Activated CD8-positive, alpha-beta T cell treated with anti-CD3 and anti-CD28 coated beads for 36 hours (primary cell): ENCODE measurements at regions not wholly inside any gene's neighbourhood (a gene's known extent, or its start where the extent isn't known, plus 50 kb on each side); places are given as distances from the start of the nearest gene placed in this dataset.

Experiments
- ATAC-seq: fragments of 200-7000 bp; cut with Tn5 transposase; one replicate; pipeline ENCODE4 v1.10.0; 2021; ENCODE audit warnings: mild to moderate bottlenecking, moderate library complexity
- CTCF ChIA-PET: fragments of 350-600 bp; sonication (Branson Sonifier 250); formaldehyde crosslinking; loops from one replicate; lab custom pipeline; 2021; ENCODE audit warnings: antibody characterized with exemption; lab: Charles Lee
- POLR2A ChIA-PET: fragments of 350-600 bp; sonication (Branson Sonifier 250); formaldehyde crosslinking; loops from one replicate; lab custom pipeline; 2021; ENCODE audit warnings: antibody characterized with exemption; lab: Charles Lee
- DNase-seq: peaks from one replicate; pipeline ENCODE4 v3.0.0-alpha.2; 2020
- H3K27ac Mint-ChIP-seq: one replicate; pipeline ENCODE4 v1.8.0; 2021; ENCODE audit warnings: mild to moderate bottlenecking, mixed read lengths
- H3K27me3 Mint-ChIP-seq: one replicate; pipeline ENCODE4 v1.8.0; 2021; ENCODE audit warnings: mixed read lengths
- H3K36me3 Mint-ChIP-seq: one replicate; pipeline ENCODE4 v1.8.0; 2021; ENCODE audit warnings: low read depth, mixed read lengths
- H3K4me1 Mint-ChIP-seq: one replicate; pipeline ENCODE4 v1.8.0; 2021; ENCODE audit warnings: low read depth, mixed read lengths
- H3K4me3 Mint-ChIP-seq: one replicate; pipeline ENCODE4 v1.8.0; 2021; ENCODE audit warnings: mild to moderate bottlenecking, moderate library complexity, mixed read lengths
- H3K9me3 Mint-ChIP-seq: one replicate; pipeline ENCODE4 v1.8.0; 2021; ENCODE audit warnings: mixed read lengths
- CTCF ChIP-seq: fragments of 200-600 bp; IDR thresholded peaks from one replicate; pipeline ENCODE4 v1.8.0; 2022; ENCODE audit warnings: antibody characterized with exemption, mild to moderate bottlenecking
- intact Hi-C: fragments of 100-400 bp; cut with micrococcal nuclease; formaldehyde crosslinking; loops from one replicate; pipeline ENCODE4 v1.10.0; 2022

GRCh38 chr17:13129356-13129755, 111.5 kb upstream of the ELAC2 start:
- Mint-ChIP-seq H3K4me3 (no peak overlapping the region), H3K9me3 (no peaks in the 10 kb centered on the region), H3K27me3 (peaks cover 3% of the 10 kb centered on the region), H3K36me3 (no peaks in the 10 kb centered on the region), H3K27ac (no peak overlapping the region), H3K4me1 (no peaks in the 10 kb centered on the region)
- POLR2A ChIA-PET: interaction anchor here (0.7 kb wide), 1 partner anchor 36 kb away, joined by 3 read pairs; no protein-coding TSS in a partner anchor
- intact Hi-C loops: no loop called here
- DNase-seq (no peak), ATAC-seq (no peak)
- CTCF ChIA-PET: no interaction called here
- TF ChIP-seq CTCF: no peak

GRCh38 chr17:13128676-13129075, 110.8 kb upstream of the ELAC2 start:
- H3K27ac Mint-ChIP-seq: no peak overlapping the region
- ATAC-seq: no peak
- no peaks in the 10 kb centered on the region for H3K4me1 Mint-ChIP-seq
- H3K36me3 Mint-ChIP-seq: no peaks in the 10 kb centered on the region
- H3K9me3 Mint-ChIP-seq: no peaks in the 10 kb centered on the region
- H3K4me3 Mint-ChIP-seq: no peak overlapping the region
- intact Hi-C loops: no loop called here
- peaks cover 3% of the 10 kb centered on the region for H3K27me3 Mint-ChIP-seq
- ChIA-PET CTCF (interaction anchor here (0.7 kb wide), 1 partner anchor 9 kb away, joined by 3 read pairs; no protein-coding TSS in a partner anchor), POLR2A (no interaction called here)
- DNase-seq: no peak
- TF ChIP-seq CTCF: no peak

GRCh38 chr17:13127921-13128602, 110.2 kb upstream of the ELAC2 start:
- no peak for DNase-seq
- Mint-ChIP-seq H3K9me3 (no peaks in the 10 kb centered on the region), H3K27me3 (peaks cover 3% of the 10 kb centered on the region), H3K4me1 (no peaks in the 10 kb centered on the region), H3K27ac (no peak overlapping the region), H3K36me3 (no peaks in the 10 kb centered on the region), H3K4me3 (no peak overlapping the region)
- ChIA-PET CTCF (interaction anchor here (0.7 to 1.6 kb wide), 2 partner anchors 9 to 13 kb away, joined by 3 to 6 read pairs; no protein-coding TSS in a partner anchor), POLR2A (no interaction called here)
- ATAC-seq: no peak
- no peak for TF ChIP-seq CTCF
- intact Hi-C loops: no loop called here

- intact Hi-C loops: no loop called here
- ChIA-PET CTCF (interaction anchor here (0.7 kb wide), 1 partner anchor 66 kb away, joined by 3 read pairs; no protein-coding TSS in a partner anchor), POLR2A (interaction anchor here (0.7 kb wide), 1 partner anchor 12 kb away, joined by 3 read pairs; no protein-coding TSS in a partner anchor)
- no peak overlapping the region for H3K4me3 Mint-ChIP-seq
- H3K36me3 Mint-ChIP-seq: no peaks in the 10 kb centered on the region
- no peak for TF ChIP-seq CTCF
- ATAC-seq (no peak), DNase-seq (no peak)
- peaks cover 3% of the 10 kb centered on the region for H3K27me3 Mint-ChIP-seq
- H3K9me3 Mint-ChIP-seq: no peaks in the 10 kb centered on the region
- H3K4me1 Mint-ChIP-seq: no peaks in the 10 kb centered on the region
- H3K27ac Mint-ChIP-seq: no peak overlapping the region
Observed at GRCh38 chr17:13120864-13121263, 103.0 kb upstream of the ELAC2 start.

GRCh38 chr17:13118311-13118710, 100.5 kb upstream of the ELAC2 start:
- no peaks in the 10 kb centered on the region for H3K9me3 Mint-ChIP-seq
- no peaks in the 10 kb centered on the region for H3K4me1 Mint-ChIP-seq
- intact Hi-C loops: no loop called here
- DNase-seq: no peak
- ChIA-PET POLR2A (no interaction called here), CTCF (no interaction called here)
- H3K27me3 Mint-ChIP-seq: peaks cover 16% of the 10 kb centered on the region
- H3K36me3 Mint-ChIP-seq: no peaks in the 10 kb centered on the region
- no peak overlapping the region for H3K4me3 Mint-ChIP-seq
- no peak for TF ChIP-seq CTCF
- H3K27ac Mint-ChIP-seq: no peak overlapping the region
- ATAC-seq: no peak
